ENCODE measurements at regions not wholly inside any gene's neighbourhood (a gene's known extent, or its start where the extent isn't known, plus 50 kb on each side); places are given as distances from the start of the nearest gene placed in this dataset.

- H3K9me2 ChIP-seq (ENCODE audit: insufficient read depth): no peaks in the 10 kb centered on the region
- H2AFZ ChIP-seq: no peak overlapping the region
- Mint-ChIP-seq H3K4me1 (peaks cover 38% of the 10 kb centered on the region), H3K27ac (0 out of 2 replicates have a peak overlapping the region, but pooled peaks have one; percentile 5), H3K27me3 (ENCODE audit: insufficient read depth, low read depth, poor library complexity) (no peaks in the 10 kb centered on the region), H3K9me3 (no peaks in the 10 kb centered on the region), H3K36me3 (ENCODE audit: low read depth) (no peaks in the 10 kb centered on the region), H3K4me3 (0 out of 3 replicates have a peak overlapping the region, but pooled peaks have one; percentile 7)
- peak overlapping the region; percentile 46 for H3K4me2 ChIP-seq
- H4K20me1 ChIP-seq (replicated peaks; ENCODE audit: insufficient read depth): no peaks in the 10 kb centered on the region
- TF ChIP-seq NANOG (IDR thresholded peaks at IDR 0.05; ENCODE audit: borderline replicate concordance) (no peak), EZH2phosphoT487 (IDR thresholded peaks at IDR 0.05; ENCODE audit: unreplicated experiment) (no peak), STAT1 (IDR thresholded peaks at IDR 0.05; ENCODE audit: unreplicated experiment) (no peak), CREB1 (CRISPR knock-in tag; IDR thresholded peaks at IDR 0.05; ENCODE audit: low read depth) (no peak), JUNB (IDR thresholded peaks at IDR 0.05; ENCODE audit: unreplicated experiment) (no peak), ZNF462 (CRISPR knock-in tag; IDR thresholded peaks at IDR 0.05) (no peak), POLR2AphosphoS5 (IDR thresholded peaks at IDR 0.05; ENCODE audit: low read depth) (no peak), CTCF (conservative IDR thresholded peaks at IDR 0.05; ENCODE audit: low read depth in 2 of 2) (no peak), REST (IDR thresholded peaks at IDR 0.05; ENCODE audit: unreplicated experiment) (no peak), ZNF331 (CRISPR knock-in tag; IDR thresholded peaks at IDR 0.05; ENCODE audit: low read depth) (no peak), EZH2 (IDR thresholded peaks at IDR 0.05; ENCODE audit: low read depth, unreplicated experiment) (no peak), ETS1 (IDR thresholded peaks at IDR 0.05) (no peak), ZNF114 (CRISPR knock-in tag; IDR thresholded peaks at IDR 0.05) (no peak)
- no peaks in the 10 kb centered on the region for H3K36me3 ChIP-seq (ENCODE audit: insufficient read depth)
- H3F3A ChIP-seq (replicated peaks; ENCODE audit: low read depth): no peaks in the 10 kb centered on the region
- no peaks in the 10 kb centered on the region for H3K79me2 ChIP-seq (replicated peaks; ENCODE audit: insufficient read depth)
- no peak overlapping the region for H3K4me3 ChIP-seq
- no peaks in the 10 kb centered on the region for H3K27me3 ChIP-seq (ENCODE audit: insufficient read depth)
- peak; percentile 78 for DNase-seq (ENCODE audit: low spot score)
- ATAC-seq: peak; percentile 61
- peaks cover 37% of the 10 kb centered on the region for H3K4me1 ChIP-seq (ENCODE audit: insufficient read depth)
- no peak overlapping the region for H3K27ac ChIP-seq (ENCODE audit: low read depth)
Measured at GRCh38 chr4:83708500-83709175, 172.7 kb downstream of the GPAT3 start.

Measured in GM23338 (cell line).